ENCODE measurements at regions not wholly inside any gene's neighbourhood (a gene's known extent, or its start where the extent isn't known, plus 50 kb on each side); places are given as distances from the start of the nearest gene placed in this dataset.

GRCh38 chr2:129069875-129070594, 751.4 kb upstream of the HS6ST1 start:
- no peak for DNase-seq (ENCODE audit: low read depth)

- no peak for DNase-seq (ENCODE audit: low read depth)
Observed at GRCh38 chr2:129070663-129071062, 752.0 kb upstream of the HS6ST1 start.

- DNase-seq (ENCODE audit: low read depth), result no peak
Observed at GRCh38 chr2:129071531-129071930, 752.9 kb upstream of the HS6ST1 start.

GRCh38 chr2:129074298-129074920, 755.7 kb upstream of the HS6ST1 start:
- DNase-seq (ENCODE audit: low read depth), result no peak

- no peak for DNase-seq (ENCODE audit: low read depth)
Observed at GRCh38 chr2:129078548-129078947, 759.9 kb upstream of the HS6ST1 start.

- DNase-seq (ENCODE audit: low read depth), result no peak
Observed at GRCh38 chr2:129080715-129081476, 762.2 kb upstream of the HS6ST1 start.

GRCh38 chr2:129085386-129085785, 766.7 kb upstream of the HS6ST1 start:
- no peak for DNase-seq (ENCODE audit: low read depth)

- no peak for DNase-seq (ENCODE audit: low read depth)
Observed at GRCh38 chr2:129087133-129087813, 768.6 kb upstream of the HS6ST1 start.

GRCh38 chr2:129091620-129092019, 773.0 kb upstream of the HS6ST1 start:
- DNase-seq (ENCODE audit: low read depth), result no peak

- DNase-seq (ENCODE audit: low read depth), result no peak
Observed at GRCh38 chr2:129092956-129093355, 774.3 kb upstream of the HS6ST1 start.

- DNase-seq (ENCODE audit: low read depth), result no peak
Observed at GRCh38 chr2:129101186-129101585, 782.5 kb upstream of the HS6ST1 start.

- no peak for DNase-seq (ENCODE audit: low read depth)
Observed at GRCh38 chr2:129103936-129104878, 785.5 kb upstream of the HS6ST1 start.

- no peak for DNase-seq (ENCODE audit: low read depth)
Observed at GRCh38 chr2:129112181-129112580, 793.5 kb upstream of the HS6ST1 start.

GRCh38 chr2:129113776-129114175, 795.1 kb upstream of the HS6ST1 start:
- DNase-seq (ENCODE audit: low read depth), result no peak

- no peak for DNase-seq (ENCODE audit: low read depth)
Observed at GRCh38 chr2:129117434-129117833, 798.8 kb upstream of the HS6ST1 start.

GRCh38 chr2:129118296-129118695, 799.6 kb upstream of the HS6ST1 start:
- DNase-seq (ENCODE audit: low read depth), result no peak

GRCh38 chr2:129129087-129129486, 810.4 kb upstream of the HS6ST1 start:
- no peak for DNase-seq (ENCODE audit: low read depth)

- DNase-seq (ENCODE audit: low read depth), result no peak
Observed at GRCh38 chr2:129133692-129134641, 815.3 kb upstream of the HS6ST1 start.

- DNase-seq (ENCODE audit: low read depth), result no peak
Observed at GRCh38 chr2:129135017-129135416, 816.3 kb upstream of the HS6ST1 start.

GRCh38 chr2:129139380-129139779, 820.7 kb upstream of the HS6ST1 start:
- DNase-seq (ENCODE audit: low read depth), result no peak
